ENCODE measurements at regions not wholly inside any gene's neighbourhood (a gene's known extent, or its start where the extent isn't known, plus 50 kb on each side); places are given as distances from the start of the nearest gene placed in this dataset.

- DNase-seq = no peak
- H3K27ac Mint-ChIP-seq = no peak overlapping the region
- H3K9me3 Mint-ChIP-seq = no peaks in the 10 kb centered on the region
- no peaks in the 10 kb centered on the region for H3K36me3 Mint-ChIP-seq (ENCODE audit: low read depth)
- no peaks in the 10 kb centered on the region for H3K4me1 Mint-ChIP-seq (ENCODE audit: low read depth)
- no peak for TF ChIP-seq CTCF (IDR thresholded peaks at IDR 0.05)
- H3K4me3 Mint-ChIP-seq = no peak overlapping the region
- peaks cover 2% of the 10 kb centered on the region; the same call in 1 of the 2 replicates for H3K27me3 Mint-ChIP-seq (ENCODE audit: insufficient read depth)
Observed at GRCh38 chrX:115467961-115468360, 93.0 kb upstream of the PLS3 start.

GRCh38 chrX:115472131-115472530 is 88.8 kb upstream of the PLS3 start:
- H3K27ac Mint-ChIP-seq = no peak overlapping the region
- no peaks in the 10 kb centered on the region for H3K36me3 Mint-ChIP-seq (ENCODE audit: low read depth)
- DNase-seq = no peak
- H3K4me1 Mint-ChIP-seq (ENCODE audit: low read depth) = no peaks in the 10 kb centered on the region
- TF ChIP-seq CTCF (IDR thresholded peaks at IDR 0.05) = no peak
- no peaks in the 10 kb centered on the region for H3K27me3 Mint-ChIP-seq (ENCODE audit: insufficient read depth)
- no peak overlapping the region for H3K4me3 Mint-ChIP-seq
- no peaks in the 10 kb centered on the region for H3K9me3 Mint-ChIP-seq

GRCh38 chrX:115486510-115486909 is 74.5 kb upstream of the PLS3 start:
- no peak overlapping the region for H3K4me3 Mint-ChIP-seq
- no peak for DNase-seq
- no peak for TF ChIP-seq CTCF (IDR thresholded peaks at IDR 0.05)
- peaks cover 2% of the 10 kb centered on the region; the same call in 1 of the 2 replicates for H3K27me3 Mint-ChIP-seq (ENCODE audit: insufficient read depth)
- H3K36me3 Mint-ChIP-seq (ENCODE audit: low read depth) = no peaks in the 10 kb centered on the region
- H3K4me1 Mint-ChIP-seq (ENCODE audit: low read depth) = peaks cover 2% of the 10 kb centered on the region
- no peak overlapping the region for H3K27ac Mint-ChIP-seq
- H3K9me3 Mint-ChIP-seq = no peaks in the 10 kb centered on the region

- H3K27me3 Mint-ChIP-seq (ENCODE audit: insufficient read depth) = peaks cover 2% of the 10 kb centered on the region; the same call in 1 of the 2 replicates
- no peaks in the 10 kb centered on the region for H3K9me3 Mint-ChIP-seq
- TF ChIP-seq CTCF (IDR thresholded peaks at IDR 0.05) = no peak
- H3K27ac Mint-ChIP-seq = no peak overlapping the region
- no peak for DNase-seq
- no peaks in the 10 kb centered on the region for H3K36me3 Mint-ChIP-seq (ENCODE audit: low read depth)
- peaks cover 9% of the 10 kb centered on the region for H3K4me1 Mint-ChIP-seq (ENCODE audit: low read depth)
- H3K4me3 Mint-ChIP-seq = no peak overlapping the region
Observed at GRCh38 chrX:115487608-115488007, 73.4 kb upstream of the PLS3 start.

GRCh38 chrX:115490814-115491213 is 70.2 kb upstream of the PLS3 start:
- H3K9me3 Mint-ChIP-seq = no peaks in the 10 kb centered on the region
- no peaks in the 10 kb centered on the region for H3K36me3 Mint-ChIP-seq (ENCODE audit: low read depth)
- H3K27me3 Mint-ChIP-seq (ENCODE audit: insufficient read depth) = peaks cover 4% of the 10 kb centered on the region; the same call in 1 of the 2 replicates
- DNase-seq = no peak
- peaks cover 15% of the 10 kb centered on the region for H3K4me1 Mint-ChIP-seq (ENCODE audit: low read depth)
- no peak overlapping the region for H3K4me3 Mint-ChIP-seq
- no peak for TF ChIP-seq CTCF (IDR thresholded peaks at IDR 0.05)
- H3K27ac Mint-ChIP-seq = no peak overlapping the region

- H3K36me3 Mint-ChIP-seq (ENCODE audit: low read depth) = no peaks in the 10 kb centered on the region
- no peaks in the 10 kb centered on the region for H3K9me3 Mint-ChIP-seq
- H3K27ac Mint-ChIP-seq = no peak overlapping the region
- no peak for DNase-seq
- H3K27me3 Mint-ChIP-seq (ENCODE audit: insufficient read depth) = peaks cover 4% of the 10 kb centered on the region; the same call in 1 of the 2 replicates
- no peak for TF ChIP-seq CTCF (IDR thresholded peaks at IDR 0.05)
- H3K4me3 Mint-ChIP-seq = no peak overlapping the region
- H3K4me1 Mint-ChIP-seq (ENCODE audit: low read depth) = peaks cover 15% of the 10 kb centered on the region
Observed at GRCh38 chrX:115491766-115492165, 69.2 kb upstream of the PLS3 start.

Measured in HFFc6 (cell line).